Activated naive CD8-positive, alpha-beta T cell (primary cell): ENCODE measurements at regions not wholly inside any gene's neighbourhood (a gene's known extent, or its start where the extent isn't known, plus 50 kb on each side); places are given as distances from the start of the nearest gene placed in this dataset.
"Not testable (repeated sequence)": the region's sequence is repeated elsewhere in the genome, so short reads cannot be mapped to it uniquely, and the experiment has no call there.

ENCODE experiments used
- H3K27ac Mint-ChIP-seq: one replicate; pipeline ENCODE4 v1.8.0; 2021; ENCODE audit warnings: mixed read lengths
- H3K27me3 Mint-ChIP-seq: one replicate; pipeline ENCODE4 v1.8.0; 2021; ENCODE audit warnings: mixed read lengths
- H3K36me3 Mint-ChIP-seq: one replicate; pipeline ENCODE4 v1.8.0; 2021; ENCODE audit warnings: mixed read lengths
- H3K4me1 Mint-ChIP-seq: one replicate; pipeline ENCODE4 v1.8.0; 2021; ENCODE audit warnings: low read depth, mixed read lengths
- H3K4me3 Mint-ChIP-seq: one replicate; pipeline ENCODE4 v1.8.0; 2021; ENCODE audit warnings: mild to moderate bottlenecking, mixed read lengths
- H3K9me3 Mint-ChIP-seq: one replicate; pipeline ENCODE4 v1.8.0; 2021; ENCODE audit warnings: low read depth, mixed read lengths

DNA sequence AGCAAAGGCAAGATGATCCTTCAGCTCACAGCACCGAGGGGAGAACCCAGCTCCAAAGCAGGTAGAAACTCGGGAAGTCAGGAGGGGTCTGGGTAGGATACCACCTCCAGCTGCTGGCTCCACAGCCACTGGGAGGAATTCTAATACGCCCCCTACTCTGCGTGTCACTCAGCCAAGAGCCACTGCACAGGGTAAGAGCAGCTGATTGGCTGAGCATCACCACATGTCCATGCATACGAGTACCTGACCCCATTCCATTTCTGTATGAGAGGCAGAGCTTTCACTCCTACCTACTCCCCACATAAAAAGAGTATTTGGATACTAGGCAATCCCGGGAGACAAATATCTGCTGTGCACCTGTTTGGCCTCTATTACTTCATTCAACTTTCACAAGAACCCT, 121.4 kb downstream of the RRAGC start:
- Mint-ChIP-seq H3K4me3 (no peak overlapping the region), H3K27me3 (peaks cover 8% of the 10 kb centered on the region), H3K4me1 (no peaks in the 10 kb centered on the region), H3K9me3 (no peaks in the 10 kb centered on the region), H3K27ac (no peak overlapping the region), H3K36me3 (no peaks in the 10 kb centered on the region)

GRCh38 chr1:38736399-38736798, 123.2 kb downstream of the RRAGC start:
- Mint-ChIP-seq H3K4me1 (no peaks in the 10 kb centered on the region), H3K27ac (no peak overlapping the region), H3K36me3 (no peaks in the 10 kb centered on the region), H3K27me3 (peaks cover 18% of the 10 kb centered on the region), H3K4me3 (no peak overlapping the region), H3K9me3 (no peaks in the 10 kb centered on the region)

DNA sequence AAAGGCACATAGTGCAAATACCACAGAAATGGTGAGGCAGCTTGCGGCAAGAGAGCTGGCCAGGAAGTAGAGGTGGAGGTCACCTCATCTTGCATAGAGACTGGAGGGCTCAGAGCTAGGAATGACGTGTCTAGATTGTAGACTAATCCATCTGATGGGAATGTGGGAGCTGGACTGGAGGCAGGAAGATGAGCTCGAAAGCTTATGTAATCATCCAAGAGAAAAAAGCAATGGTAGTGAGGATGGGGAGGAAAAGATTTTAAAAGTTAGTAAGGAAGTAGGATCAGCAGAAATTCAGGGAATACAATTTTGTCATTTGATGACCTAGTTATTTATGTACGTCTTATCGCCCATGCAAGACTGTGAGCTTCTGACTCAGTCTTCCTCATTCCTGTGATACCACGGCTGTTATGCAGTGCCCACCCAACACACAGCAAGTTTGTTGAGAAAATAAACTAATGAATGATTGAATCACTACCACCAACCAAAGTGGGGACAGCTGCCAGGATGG, 123.9 kb downstream of the RRAGC start:
- H3K4me1 Mint-ChIP-seq = no peaks in the 10 kb centered on the region
- H3K9me3 Mint-ChIP-seq = no peaks in the 10 kb centered on the region
- no peak overlapping the region for H3K27ac Mint-ChIP-seq
- H3K27me3 Mint-ChIP-seq = peaks cover 20% of the 10 kb centered on the region
- H3K36me3 Mint-ChIP-seq = no peaks in the 10 kb centered on the region
- H3K4me3 Mint-ChIP-seq = no peak overlapping the region

GRCh38 chr1:38733761-38734160, 125.8 kb downstream of the RRAGC start:
- Mint-ChIP-seq H3K9me3 (no peaks in the 10 kb centered on the region), H3K27me3 (peaks cover 29% of the 10 kb centered on the region)

GRCh38 chr1:38730511-38731397, 128.8 kb downstream of the RRAGC start:
- no peaks in the 10 kb centered on the region for H3K4me1 Mint-ChIP-seq
- H3K9me3 Mint-ChIP-seq = no peaks in the 10 kb centered on the region
- H3K4me3 Mint-ChIP-seq = no peak overlapping the region
- peaks cover 44% of the 10 kb centered on the region for H3K27me3 Mint-ChIP-seq
- no peaks in the 10 kb centered on the region for H3K36me3 Mint-ChIP-seq
- no peak overlapping the region for H3K27ac Mint-ChIP-seq

More at GRCh38 chr1:38733761-38734160, 125.8 kb downstream of the RRAGC start:
- Mint-ChIP-seq H3K36me3 (no peaks in the 10 kb centered on the region), H3K27ac (no peak overlapping the region), H3K4me3 (no peak overlapping the region), H3K4me1 (no peaks in the 10 kb centered on the region)

- Mint-ChIP-seq H3K27me3 (peaks cover 45% of the 10 kb centered on the region), H3K36me3 (no peaks in the 10 kb centered on the region), H3K4me1 (no peaks in the 10 kb centered on the region), H3K4me3 (no peak overlapping the region), H3K27ac (no peak overlapping the region), H3K9me3 (no peaks in the 10 kb centered on the region)
These were observed 131.0 kb downstream of the RRAGC start for GRCh38 chr1:38728585-38728908.

- Mint-ChIP-seq H3K27me3 (peaks cover 46% of the 10 kb centered on the region), H3K4me3 (no peak overlapping the region), H3K27ac (no peak overlapping the region), H3K9me3 (no peaks in the 10 kb centered on the region), H3K36me3 (no peaks in the 10 kb centered on the region), H3K4me1 (no peaks in the 10 kb centered on the region)
These were observed 131.6 kb downstream of the RRAGC start for GRCh38 chr1:38727684-38728584.

GRCh38 chr1:38725321-38725961, 134.1 kb downstream of the RRAGC start:
- not testable (repeated sequence) for H3K4me3 Mint-ChIP-seq, H3K9me3 Mint-ChIP-seq, H3K36me3 Mint-ChIP-seq, H3K27ac Mint-ChIP-seq, H3K4me1 Mint-ChIP-seq
- H3K27me3 Mint-ChIP-seq = peaks cover 42% of the 10 kb centered on the region

GRCh38 chr1:38724160-38725131, 135.1 kb downstream of the RRAGC start:
- no peak overlapping the region for H3K27ac Mint-ChIP-seq
- H3K27me3 Mint-ChIP-seq = peaks cover 40% of the 10 kb centered on the region
- no peaks in the 10 kb centered on the region for H3K36me3 Mint-ChIP-seq
- H3K9me3 Mint-ChIP-seq = no peaks in the 10 kb centered on the region
- no peaks in the 10 kb centered on the region for H3K4me1 Mint-ChIP-seq
- H3K4me3 Mint-ChIP-seq = no peak overlapping the region

DNA sequence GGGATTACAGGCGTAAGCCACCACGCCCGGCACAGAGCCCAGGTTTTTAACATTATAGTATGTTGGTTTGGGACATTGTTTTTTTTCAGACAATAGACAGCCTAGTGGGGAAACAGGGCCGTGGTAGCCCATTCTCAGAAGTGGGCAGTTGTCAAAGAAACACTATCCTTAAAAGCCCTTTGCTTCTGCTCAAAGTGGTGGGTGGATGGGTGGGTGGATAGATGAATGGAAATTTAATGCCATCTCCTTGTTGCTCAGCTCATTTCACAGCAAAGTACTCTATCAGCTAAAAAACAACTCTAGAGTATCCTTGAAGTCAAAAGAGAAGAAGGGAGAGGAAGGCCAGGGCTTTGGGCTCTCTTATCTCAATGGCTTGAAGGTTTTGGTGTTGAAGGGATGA, 137.8 kb downstream of the RRAGC start:
- Mint-ChIP-seq H3K4me1 (no peaks in the 10 kb centered on the region), H3K27ac (no peak overlapping the region), H3K27me3 (peaks cover 36% of the 10 kb centered on the region), H3K36me3 (no peaks in the 10 kb centered on the region), H3K9me3 (no peaks in the 10 kb centered on the region), H3K4me3 (no peak overlapping the region)

DNA sequence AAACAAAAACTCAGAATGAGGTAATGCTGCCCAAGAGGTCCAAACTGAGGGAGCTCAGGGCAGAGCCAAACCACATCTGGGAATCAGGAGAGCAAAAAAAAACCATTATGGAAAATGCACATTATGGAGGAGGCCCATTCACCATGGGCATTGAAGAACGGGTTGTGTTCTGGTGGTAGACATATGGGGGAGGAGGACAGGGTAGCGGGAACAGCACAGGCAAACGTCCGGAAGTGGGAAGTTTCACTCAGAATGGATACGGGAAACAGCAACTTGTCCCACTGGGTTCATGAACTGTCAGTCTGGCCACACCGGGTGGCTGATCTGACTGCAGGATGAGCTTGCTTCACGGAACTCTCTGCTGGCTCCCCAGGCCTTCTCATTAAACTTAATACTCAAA, 139.7 kb downstream of the RRAGC start:
- no peak overlapping the region for H3K27ac Mint-ChIP-seq
- no peaks in the 10 kb centered on the region for H3K9me3 Mint-ChIP-seq

DNA sequence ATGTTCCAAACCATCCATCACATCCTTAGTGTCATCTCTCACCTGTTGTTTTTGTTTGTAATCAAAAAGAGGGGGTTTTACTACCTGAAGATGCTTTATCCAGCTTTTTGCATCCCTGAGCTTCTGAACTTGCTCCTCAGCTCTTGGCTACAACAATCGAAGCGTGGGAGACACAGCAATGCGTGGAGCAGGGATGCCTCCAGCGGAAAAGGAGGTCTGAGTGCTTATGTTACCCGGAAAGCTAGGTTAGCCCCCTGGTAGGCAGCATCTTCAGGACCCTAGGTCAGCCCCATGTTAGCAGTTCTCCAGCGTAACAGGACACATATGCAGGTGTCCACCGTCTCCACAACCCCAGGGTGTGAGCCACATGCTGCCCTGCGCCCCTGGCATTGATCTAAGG, 141.5 kb downstream of the RRAGC start:
- H3K4me3 Mint-ChIP-seq = no peak overlapping the region
- H3K4me1 Mint-ChIP-seq = no peaks in the 10 kb centered on the region
- no peak overlapping the region for H3K27ac Mint-ChIP-seq
- H3K36me3 Mint-ChIP-seq = no peaks in the 10 kb centered on the region
- peaks cover 16% of the 10 kb centered on the region for H3K27me3 Mint-ChIP-seq
- H3K9me3 Mint-ChIP-seq = no peaks in the 10 kb centered on the region

More for the DNA sequence above, 139.7 kb downstream of the RRAGC start:
- Mint-ChIP-seq H3K36me3 (no peaks in the 10 kb centered on the region), H3K4me1 (no peaks in the 10 kb centered on the region), H3K27me3 (peaks cover 28% of the 10 kb centered on the region), H3K4me3 (no peak overlapping the region)

- no peaks in the 10 kb centered on the region for H3K9me3 Mint-ChIP-seq
- no peaks in the 10 kb centered on the region for H3K4me1 Mint-ChIP-seq
- no peak overlapping the region for H3K27ac Mint-ChIP-seq
- no peak overlapping the region for H3K4me3 Mint-ChIP-seq
- no peaks in the 10 kb centered on the region for H3K36me3 Mint-ChIP-seq
- peaks cover 15% of the 10 kb centered on the region for H3K27me3 Mint-ChIP-seq
These were observed 143.3 kb downstream of the RRAGC start for GRCh38 chr1:38716229-38716628.

GRCh38 chr1:38715415-38715814, 144.2 kb downstream of the RRAGC start:
- Mint-ChIP-seq H3K27ac (no peak overlapping the region), H3K27me3 (peaks cover 12% of the 10 kb centered on the region), H3K9me3 (no peaks in the 10 kb centered on the region), H3K36me3 (no peaks in the 10 kb centered on the region), H3K4me3 (no peak overlapping the region), H3K4me1 (no peaks in the 10 kb centered on the region)
